T-helper 2 cell (primary cell): ENCODE measurements at regions not wholly inside any gene's neighbourhood (a gene's known extent, or its start where the extent isn't known, plus 50 kb on each side); places are given as distances from the start of the nearest gene placed in this dataset.
"Not testable (repeated sequence)": the region's sequence is repeated elsewhere in the genome, so short reads cannot be mapped to it uniquely, and the experiment has no call there.

Experiments used
- DNase-seq, 5 experiments: peaks; one replicate each; pipeline versions ENCODE4 v3.0.0 to v3.0.0-alpha.2; 2012 to 2022

DNA sequence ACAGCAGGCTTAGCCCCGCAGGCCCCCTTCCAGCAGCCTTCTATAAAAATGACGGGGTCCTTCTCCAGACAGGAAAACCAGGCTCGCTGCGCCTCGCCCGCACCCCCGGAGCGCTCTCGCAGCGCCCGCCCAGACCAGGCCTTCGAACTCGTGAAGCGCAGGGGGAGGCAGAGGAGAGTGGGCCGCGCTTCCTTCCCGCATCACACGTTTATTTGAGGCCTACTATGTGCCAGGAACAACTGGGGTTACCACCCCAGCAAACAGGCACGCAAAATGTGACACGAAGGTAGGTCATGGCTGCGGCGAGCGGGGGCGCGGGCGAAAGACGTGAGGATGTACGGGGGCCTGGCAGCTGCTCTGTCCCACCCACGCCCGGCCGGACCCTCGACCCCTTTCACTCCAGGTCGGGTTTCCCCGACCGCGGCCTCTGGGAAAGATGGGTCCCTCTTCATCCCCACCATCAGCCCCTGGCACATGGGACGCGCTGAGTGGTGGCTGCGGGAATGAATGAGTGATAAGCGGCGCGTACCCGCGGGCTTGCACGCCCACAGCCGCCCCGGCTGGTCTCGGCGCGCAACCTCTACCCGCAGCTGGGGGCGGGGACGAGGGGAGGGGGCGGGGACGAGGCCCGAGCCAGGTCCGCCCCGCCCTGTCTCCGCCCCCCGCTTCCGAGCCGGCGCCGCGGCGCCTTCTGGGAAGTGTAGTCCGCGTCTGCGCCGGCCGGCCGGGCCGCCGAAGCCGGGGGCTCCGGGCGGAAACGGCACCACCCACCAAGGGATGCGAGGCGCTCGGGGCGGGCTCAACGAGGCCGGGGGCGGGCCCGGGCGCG lies 59.1 kb downstream of the ZNF467 start:
- peak; percentile 73 to 93 (median 91) for DNase-seq

- no peak for DNase-seq
Measured at GRCh38 chr7:149713731-149714068, 59.7 kb downstream of the ZNF467 start.

DNA sequence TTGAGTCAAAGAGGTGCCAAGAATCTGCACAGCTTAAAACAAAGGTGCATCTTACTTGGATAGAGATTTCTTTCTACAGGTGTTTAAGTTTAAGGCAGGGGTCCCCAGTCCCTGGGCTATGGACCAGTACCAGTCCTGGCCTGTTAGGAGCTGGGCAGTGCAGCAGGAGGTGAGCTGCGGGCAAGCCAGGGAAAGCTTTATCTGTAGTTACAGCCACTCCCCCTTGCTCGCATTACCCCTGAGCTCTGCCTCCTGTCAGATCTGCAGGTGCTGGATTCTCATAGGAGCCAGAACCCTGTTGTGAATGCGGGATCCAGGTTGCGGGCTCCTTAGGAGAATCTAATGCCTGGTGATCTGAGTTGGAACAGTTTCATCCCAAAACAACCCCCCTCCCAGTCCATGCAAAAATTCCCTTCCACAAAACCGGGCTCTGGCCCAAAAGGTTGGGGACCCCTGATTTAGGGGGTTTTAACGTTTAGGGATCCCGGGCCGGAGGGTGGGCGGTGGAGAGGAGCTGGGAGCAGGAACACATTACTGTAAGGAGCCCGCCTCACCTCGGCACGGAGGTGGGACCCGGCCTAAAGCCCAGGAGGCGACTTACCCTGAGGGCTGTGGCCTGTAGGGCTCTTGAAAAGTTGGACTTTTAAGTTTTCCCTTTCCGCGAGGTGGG lies 60.2 kb downstream of the ZNF467 start:
- DNase-seq: no peak

GRCh38 chr7:149708026-149708425 lies 65.4 kb downstream of the ZNF467 start:
- DNase-seq: no peak

- DNase-seq: no peak
Measured at GRCh38 chr7:149707448-149707886, 65.9 kb downstream of the ZNF467 start.

DNA sequence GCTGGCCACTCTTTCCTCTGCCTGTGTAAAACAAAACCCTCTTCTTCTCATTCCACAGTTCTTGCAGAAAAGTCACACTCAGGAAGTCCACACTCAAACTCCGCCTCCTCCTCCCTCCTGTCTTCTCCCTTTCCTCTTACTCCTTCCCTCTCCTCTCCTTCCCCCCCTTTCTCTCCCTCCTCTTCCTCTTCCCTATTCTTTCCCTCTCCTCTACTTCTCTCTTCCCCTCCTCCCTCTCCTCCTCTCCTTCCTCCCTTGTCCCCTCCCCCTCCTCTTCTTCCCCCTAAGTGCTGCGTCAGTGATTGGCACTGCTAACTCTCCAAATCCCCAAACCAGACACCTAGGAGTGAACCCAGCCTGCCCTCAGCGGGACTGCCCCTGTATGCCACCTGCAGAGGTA lies 67.0 kb downstream of the ZNF467 start:
- DNase-seq: no peak

GRCh38 chr7:149704507-149704906 lies 68.9 kb downstream of the ZNF467 start:
- DNase-seq: no peak

DNA sequence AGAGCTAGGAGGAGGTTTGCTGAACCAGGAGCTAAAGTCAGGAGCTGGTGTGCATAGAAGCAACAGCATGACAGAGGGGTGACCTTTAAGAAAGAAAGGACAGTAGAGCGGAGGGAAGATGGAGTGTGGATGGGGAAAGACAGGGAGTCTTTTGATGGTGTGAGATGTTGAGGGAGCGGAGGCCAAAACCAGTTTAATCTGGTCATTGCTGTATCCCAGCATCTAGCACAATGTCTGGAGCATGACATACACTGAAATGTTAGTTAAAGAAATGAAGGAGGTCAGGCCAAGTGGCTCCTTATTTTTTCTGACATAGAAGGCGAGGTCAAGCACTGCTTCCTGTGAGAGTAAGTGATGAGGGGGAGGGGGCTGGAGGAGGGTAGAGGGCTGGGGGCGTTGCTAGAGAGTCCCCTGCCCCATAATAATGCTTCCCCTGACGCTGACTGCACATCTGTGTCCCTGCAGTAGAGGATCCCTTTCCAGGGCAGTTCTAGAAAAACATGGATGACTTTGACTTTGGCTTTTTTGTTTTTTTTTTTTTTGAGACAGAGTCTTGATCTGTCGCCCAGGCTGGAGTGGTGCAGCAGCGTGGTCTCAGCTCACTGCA lies 70.2 kb downstream of the ZNF467 start:
- no peak for DNase-seq

DNA sequence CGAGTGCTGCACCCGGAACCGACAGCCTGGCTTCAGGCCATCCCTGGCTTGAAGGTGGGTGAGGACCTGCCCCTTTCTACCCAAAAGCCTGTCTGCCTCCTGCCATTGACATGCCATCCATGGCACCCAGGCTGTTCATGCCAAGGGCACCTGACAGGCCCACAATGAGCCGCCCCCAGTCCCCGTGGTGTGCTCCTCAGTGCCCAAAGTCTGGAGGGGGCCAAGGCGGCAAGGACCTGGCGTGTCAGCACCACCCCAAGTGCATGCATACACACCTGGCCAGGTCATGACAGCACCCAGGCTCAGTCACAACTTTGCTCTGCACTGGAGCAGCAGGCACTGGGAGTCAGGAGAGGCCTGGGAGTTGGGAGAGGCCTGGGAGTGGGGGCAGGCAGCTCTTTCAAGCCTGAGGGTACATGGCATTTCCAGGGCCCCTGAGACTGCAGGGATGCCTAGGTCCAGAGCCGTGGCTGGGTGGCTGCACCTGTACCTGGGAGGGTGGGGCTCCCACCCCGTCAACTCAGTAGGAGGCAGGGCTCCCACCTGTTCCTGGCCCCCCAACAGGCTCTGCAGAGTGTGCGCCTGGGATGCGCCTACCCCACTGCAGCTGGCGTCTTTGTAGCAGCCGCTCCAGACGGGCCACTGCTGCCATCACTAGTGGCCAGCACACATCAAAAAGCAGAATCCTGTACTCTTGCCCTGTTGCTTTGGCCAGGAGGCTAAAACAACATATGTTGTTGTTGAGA lies 71.7 kb downstream of the ZNF467 start:
- DNase-seq: no peak

- DNase-seq: not testable (repeated sequence)
Measured at GRCh38 chr7:149697767-149698166, 75.6 kb downstream of the ZNF467 start.

DNA sequence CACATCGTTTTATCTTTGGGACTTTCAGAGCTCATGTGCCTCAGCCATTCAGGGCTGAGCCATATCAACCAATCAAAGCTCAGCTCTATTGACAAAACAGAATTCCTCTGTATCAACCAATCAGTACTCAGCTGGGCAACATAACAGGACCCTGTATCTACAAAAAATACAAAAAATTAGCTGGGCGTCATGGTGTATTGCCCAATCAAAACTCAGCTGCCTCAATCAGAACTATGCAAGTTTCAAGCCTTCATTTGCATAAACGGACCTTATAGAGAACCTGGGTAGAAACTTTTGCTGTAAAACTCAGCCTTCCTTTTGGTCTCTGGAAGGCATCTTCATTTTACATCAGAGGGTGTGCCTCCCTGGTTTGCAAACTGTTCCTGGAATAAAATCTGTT lies 77.1 kb downstream of the ZNF467 start:
- DNase-seq: no peak

DNA sequence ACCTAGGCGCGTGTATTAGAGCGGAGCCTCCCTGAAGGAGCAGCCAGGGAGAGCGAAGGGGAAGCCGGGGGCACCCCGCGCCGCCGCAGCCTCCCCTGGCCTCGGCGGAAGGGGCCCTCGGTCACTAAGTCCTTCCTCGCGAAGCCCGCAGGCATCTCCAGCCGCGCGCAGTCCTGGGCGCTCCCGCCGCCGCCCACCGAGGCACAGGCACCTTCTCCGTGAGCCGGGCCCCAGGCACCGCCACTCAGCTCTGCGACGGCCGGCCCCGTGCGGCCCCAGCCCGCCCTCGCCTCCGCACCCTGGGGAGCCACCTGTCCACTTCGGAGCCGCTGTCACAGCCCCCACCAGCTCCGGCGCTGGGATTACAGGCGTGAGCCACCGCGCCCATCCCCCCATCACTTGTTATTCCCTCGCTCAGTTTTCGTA lies 80.8 kb downstream of the ZNF467 start:
- DNase-seq: no peak

DNA sequence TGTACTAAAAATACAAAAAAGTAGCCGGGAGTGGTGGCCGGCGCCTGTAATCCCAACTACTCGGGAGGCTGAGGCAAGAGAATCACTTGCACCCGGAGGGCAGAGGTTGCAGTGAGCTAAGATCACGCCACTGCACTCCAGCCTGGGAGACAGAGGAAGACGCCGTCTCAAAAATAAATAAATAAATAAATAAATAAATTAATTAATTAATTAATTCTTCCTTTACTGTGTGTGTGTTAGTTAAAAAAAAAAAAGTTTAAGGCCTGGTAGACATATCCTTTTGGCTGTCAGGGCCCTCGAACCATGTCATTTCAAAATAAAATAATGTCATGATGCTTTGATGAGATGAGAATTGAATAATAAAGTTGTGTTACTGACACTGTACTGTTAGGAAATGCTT lies 81.3 kb downstream of the ZNF467 start:
- no peak for DNase-seq

DNA sequence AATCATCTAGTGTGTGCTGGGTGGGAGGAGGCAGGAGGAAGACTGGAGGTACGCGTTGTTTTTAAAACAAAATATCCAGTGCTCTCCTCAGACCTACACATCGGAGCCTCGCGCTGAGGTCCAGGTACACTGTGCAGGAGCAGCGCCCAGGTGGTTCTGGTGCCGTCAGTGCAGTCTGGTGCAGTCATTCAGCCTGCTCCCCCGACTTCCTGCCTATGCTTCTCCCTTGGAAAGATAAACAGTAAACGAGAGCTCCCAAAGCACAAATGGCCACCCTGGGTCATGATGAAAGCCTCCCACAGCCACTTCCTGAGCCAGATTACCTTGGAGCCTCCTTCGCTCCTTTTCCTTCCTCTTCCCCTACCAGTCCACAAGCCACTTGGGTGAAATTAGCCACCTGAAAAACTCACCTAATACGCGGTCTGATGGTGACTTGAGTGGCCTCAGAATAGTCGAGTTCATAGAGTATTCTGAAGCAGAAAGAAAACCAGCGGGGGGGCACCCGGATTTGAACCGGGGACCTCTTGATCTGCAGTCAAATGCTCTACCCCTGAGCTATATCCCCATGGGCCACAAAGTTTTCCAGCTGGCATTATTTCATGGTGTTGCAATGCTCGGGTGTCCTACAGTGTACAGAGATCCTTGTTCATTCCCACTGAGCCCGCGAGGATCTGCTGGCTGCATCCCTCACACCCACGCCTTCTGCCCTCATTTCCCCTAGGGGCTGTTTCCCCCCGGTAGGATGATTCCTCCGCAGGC lies 82.5 kb downstream of the ZNF467 start:
- no peak for DNase-seq

DNA sequence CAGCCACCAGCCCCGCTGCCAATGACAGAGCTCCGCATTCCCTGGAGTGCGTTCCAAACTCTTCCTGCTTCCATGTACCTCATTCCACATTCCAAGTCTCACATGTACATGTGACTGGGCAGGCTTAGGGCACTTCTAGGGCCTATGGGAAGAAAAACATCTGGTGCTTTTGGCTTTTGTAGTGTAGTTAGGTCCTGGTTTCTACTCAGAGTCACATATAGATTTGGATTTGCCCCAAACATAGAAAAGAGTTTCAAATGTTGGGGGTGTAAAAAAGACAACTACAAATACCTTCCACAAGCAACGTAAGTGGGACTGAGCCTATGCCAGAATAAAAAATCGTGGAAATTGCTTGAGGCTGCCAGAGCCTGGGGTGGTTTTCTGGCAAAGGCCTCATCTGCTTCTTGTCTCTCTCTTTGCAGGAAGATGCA lies 84.1 kb downstream of the ZNF467 start:
- DNase-seq: no peak

DNA sequence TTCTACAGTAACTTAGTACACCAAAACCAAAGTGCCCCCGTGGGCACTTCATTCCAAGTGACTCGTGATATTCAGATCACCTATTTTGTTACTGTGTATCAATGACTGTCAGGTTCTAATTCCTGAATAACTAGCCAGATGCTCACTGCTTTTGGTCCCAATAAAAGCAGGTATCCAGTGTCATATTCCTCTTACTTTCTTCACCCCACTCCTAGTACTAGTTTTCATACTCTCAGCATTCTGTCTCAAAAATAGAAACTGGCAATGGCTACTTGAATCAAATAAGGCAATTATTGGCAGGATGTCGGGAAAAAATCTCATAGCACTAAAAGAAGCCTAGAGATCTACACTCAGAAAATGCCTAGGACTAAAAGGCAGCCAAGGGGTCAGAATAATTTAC lies 84.6 kb downstream of the ZNF467 start:
- no peak for DNase-seq

DNA sequence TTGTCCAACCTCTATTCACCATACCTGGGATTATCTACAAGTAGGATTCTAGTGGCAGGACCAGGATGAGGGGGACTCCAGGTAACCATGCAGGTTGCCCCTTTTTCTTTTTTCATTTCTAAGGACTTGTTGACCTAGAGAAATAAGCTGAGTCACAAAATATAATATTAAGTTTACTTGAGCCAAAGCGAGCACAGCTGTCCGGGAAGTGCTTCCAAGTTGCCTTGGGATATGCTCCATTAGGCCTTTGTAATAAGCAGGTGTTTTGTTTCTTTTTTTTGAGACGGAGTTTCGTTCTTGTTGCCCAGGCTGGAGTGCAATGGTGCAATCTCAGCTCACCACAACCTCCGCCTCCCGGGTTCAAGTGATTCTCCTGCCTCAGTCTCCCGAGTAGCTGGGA lies 85.6 kb downstream of the ZNF467 start:
- not testable (repeated sequence) for DNase-seq

GRCh38 chr7:149686449-149686848 lies 86.9 kb downstream of the ZNF467 start:
- no peak for DNase-seq

GRCh38 chr7:149686011-149686410 lies 87.4 kb downstream of the ZNF467 start:
- no peak for DNase-seq

DNA sequence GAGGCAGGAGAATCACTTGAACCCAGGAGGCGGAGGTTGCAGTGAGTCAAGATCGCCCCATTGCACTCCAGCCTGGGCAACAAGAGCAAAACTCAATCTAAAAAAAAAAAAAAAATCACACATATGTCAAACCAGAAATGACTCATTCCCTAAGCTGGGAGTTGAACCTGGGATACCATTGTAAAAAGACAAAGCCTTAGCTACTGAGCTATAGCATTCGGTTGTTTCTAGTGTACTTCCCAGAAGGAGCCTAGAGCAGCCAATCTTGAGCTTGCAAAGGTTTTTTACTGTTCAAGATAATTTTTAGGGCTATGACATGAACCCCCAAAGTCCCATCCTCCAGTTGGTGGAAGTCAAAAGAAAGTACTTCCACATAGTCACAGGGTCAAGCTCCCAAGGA lies 87.9 kb downstream of the ZNF467 start:
- DNase-seq: no peak

DNA sequence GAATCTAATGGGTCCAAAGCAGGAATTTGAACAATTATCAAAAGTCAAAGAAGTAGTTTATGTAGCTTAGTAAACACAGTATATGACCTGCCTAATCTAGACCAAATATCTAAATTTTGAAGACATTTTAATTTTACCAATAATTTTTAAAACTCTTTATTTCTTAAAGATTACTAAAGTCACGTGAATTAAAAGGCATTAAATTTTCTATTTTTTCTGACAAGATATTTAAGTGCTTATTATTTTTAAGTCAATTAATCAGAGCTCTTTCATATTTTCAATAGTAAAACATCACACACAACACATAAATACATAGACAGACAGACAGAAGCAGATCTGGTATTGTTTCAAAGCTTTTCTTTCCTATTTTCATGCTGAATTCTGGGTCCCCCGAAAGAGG lies 89.5 kb downstream of the ZNF467 start:
- DNase-seq: no peak

GRCh38 chr7:149683181-149683580 lies 90.2 kb downstream of the ZNF467 start:
- DNase-seq: no peak
